WTC11 (cell line): ENCODE measurements at regions not wholly inside any gene's neighbourhood (a gene's known extent, or its start where the extent isn't known, plus 50 kb on each side); places are given as distances from the start of the nearest gene placed in this dataset.
"Not testable (repeated sequence)": the region's sequence is repeated elsewhere in the genome, so short reads cannot be mapped to it uniquely, and the experiment has no call there.

ENCODE experiments used
- ATAC-seq: fragments of 200-7000 bp; cut with Tn5 transposase; 2 replicates; pipeline ENCODE4 v1.10.0; 2021; ENCODE audit warnings: mild to moderate bottlenecking, moderate library complexity
- CTCF ChIA-PET: fragments of 300-600 bp; sonication (Branson Sonifier 250); formaldehyde crosslinking; loops from one replicate; lab custom pipeline; 2021; ENCODE audit warnings: antibody characterized with exemption; lab: Charles Lee
- POLR2A ChIA-PET: fragments of 350-600 bp; sonication (Branson Sonifier 250); formaldehyde crosslinking; loops from one replicate; lab custom pipeline; 2021; ENCODE audit warnings: antibody characterized with exemption; lab: Charles Lee
- DNase-seq: peaks from one replicate; pipeline ENCODE4 v3.0.0; 2021; ENCODE audit warnings: low spot score
- H3K27ac Mint-ChIP-seq: 2 replicates; pipeline ENCODE4 v1.8.0; 2021; ENCODE audit warnings: mixed read lengths
- H3K27me3 Mint-ChIP-seq: 2 replicates; pipeline ENCODE4 v1.8.0; 2021; ENCODE audit warnings: low read depth, mild to moderate bottlenecking, moderate library complexity, mixed read lengths
- H3K36me3 Mint-ChIP-seq: 2 replicates; pipeline ENCODE4 v1.8.0; 2021; ENCODE audit warnings: mixed read lengths
- H3K4me1 Mint-ChIP-seq: 2 replicates; pipeline ENCODE4 v1.8.0; 2022; ENCODE audit warnings: mixed read lengths
- H3K4me3 Mint-ChIP-seq: 2 replicates; pipeline ENCODE4 v1.8.0; 2021; ENCODE audit warnings: mild to moderate bottlenecking, moderate library complexity, mixed read lengths
- H3K9me3 Mint-ChIP-seq: 2 replicates; pipeline ENCODE4 v1.8.0; 2021; ENCODE audit warnings: mixed read lengths
- FOXJ3 ChIP-seq: sonication (generic); formaldehyde crosslinking; IDR thresholded peaks from 2 replicates; pipeline ENCODE4 v1.9.0; 2021; ENCODE audit warnings: missing genetic modification reagents, mild to moderate bottlenecking, borderline replicate concordance
- FOXP1 ChIP-seq: sonication (generic); formaldehyde crosslinking; IDR thresholded peaks from 2 replicates; pipeline ENCODE4 v1.8.0; 2022; ENCODE audit warnings: missing genetic modification reagents, mild to moderate bottlenecking, moderate library complexity, borderline replicate concordance
- IRF2 ChIP-seq: sonication (generic); formaldehyde crosslinking; IDR thresholded peaks from 2 replicates; pipeline ENCODE4 v1.8.0; 2022; ENCODE audit warnings: low read depth, missing genetic modification reagents, borderline replicate concordance
- JUN ChIP-seq: sonication (generic); formaldehyde crosslinking; IDR thresholded peaks from 2 replicates; pipeline ENCODE4 v1.8.0; 2023; ENCODE audit warnings: mild to moderate bottlenecking, missing genetic modification reagents
- MYBL2 ChIP-seq: sonication (generic); formaldehyde crosslinking; IDR thresholded peaks from 2 replicates; pipeline ENCODE4 v1.8.1; 2023; ENCODE audit warnings: mild to moderate bottlenecking, moderate library complexity, missing genetic modification reagents
- NR1H2 ChIP-seq: sonication (generic); formaldehyde crosslinking; IDR thresholded peaks from 2 replicates; pipeline ENCODE4 v1.9.0; 2021; ENCODE audit warnings: mild to moderate bottlenecking, moderate library complexity, missing genetic modification reagents
- RORB ChIP-seq: fragments of 250-450 bp; sonication (Bioruptor Pico); IDR thresholded peaks from 2 replicates; pipeline ENCODE4 v1.9.0; 2021; ENCODE audit warnings: mild to moderate bottlenecking
- TCF7 ChIP-seq: sonication (generic); formaldehyde crosslinking; IDR thresholded peaks from 2 replicates; pipeline ENCODE4 v1.8.0; 2022; ENCODE audit warnings: mild to moderate bottlenecking, low read depth, missing genetic modification reagents, moderate library complexity
- TEAD4 ChIP-seq: sonication (generic); formaldehyde crosslinking; IDR thresholded peaks from 2 replicates; pipeline ENCODE4 v1.8.0; 2022; ENCODE audit warnings: mild to moderate bottlenecking, missing genetic modification reagents
- ZBTB21 ChIP-seq: sonication (generic); formaldehyde crosslinking; IDR thresholded peaks from 2 replicates; pipeline ENCODE4 v1.8.1; 2023; ENCODE audit warnings: mild to moderate bottlenecking, missing genetic modification reagents, borderline replicate concordance
- ZNF232 ChIP-seq: sonication (generic); formaldehyde crosslinking; IDR thresholded peaks from 2 replicates; pipeline ENCODE4 v1.8.0; 2022; ENCODE audit warnings: mild to moderate bottlenecking, missing genetic modification reagents
- TF ChIP-seq, protein P1 (sequence below): sonication (generic); formaldehyde crosslinking; IDR thresholded peaks from 2 replicates; pipeline ENCODE4 v1.8.1; 2023; ENCODE audit warnings: mild to moderate bottlenecking, missing genetic modification reagents, moderate library complexity
- TF ChIP-seq, protein P2 (sequence below): sonication (generic); formaldehyde crosslinking; conservative IDR thresholded peaks from 2 replicates; pipeline ENCODE4 v1.8.1; 2022; ENCODE audit warnings: mild to moderate bottlenecking, missing genetic modification reagents
- TF ChIP-seq, protein P3 (sequence below): sonication (generic); formaldehyde crosslinking; IDR thresholded peaks from 2 replicates; pipeline ENCODE4 v1.8.1; 2022; ENCODE audit warnings: mild to moderate bottlenecking, moderate library complexity, missing genetic modification reagents
- TF ChIP-seq, protein P4 (sequence below): sonication (generic); formaldehyde crosslinking; IDR thresholded peaks from 2 replicates; pipeline ENCODE4 v1.8.1; 2022; ENCODE audit warnings: mild to moderate bottlenecking, missing genetic modification reagents, moderate library complexity, borderline replicate concordance
- TF ChIP-seq, protein P5 (sequence below): sonication (generic); formaldehyde crosslinking; IDR thresholded peaks from 2 replicates; pipeline ENCODE4 v1.8.1; 2022; ENCODE audit warnings: low read depth, mild to moderate bottlenecking, moderate library complexity, missing genetic modification reagents, borderline replicate concordance
- TF ChIP-seq, protein P6 (sequence below): sonication (generic); formaldehyde crosslinking; IDR thresholded peaks from 2 replicates; pipeline ENCODE4 v1.8.1; 2023; ENCODE audit warnings: mild to moderate bottlenecking, moderate library complexity, missing genetic modification reagents
- TF ChIP-seq, protein P7 (sequence below): sonication (generic); formaldehyde crosslinking; IDR thresholded peaks from 2 replicates; pipeline ENCODE4 v1.8.0; 2023; ENCODE audit warnings: mild to moderate bottlenecking, missing genetic modification reagents
- TF ChIP-seq, protein P8 (sequence below): sonication (generic); formaldehyde crosslinking; IDR thresholded peaks from 2 replicates; pipeline ENCODE4 v1.8.0; 2022; ENCODE audit warnings: mild to moderate bottlenecking, missing genetic modification reagents

DNA sequence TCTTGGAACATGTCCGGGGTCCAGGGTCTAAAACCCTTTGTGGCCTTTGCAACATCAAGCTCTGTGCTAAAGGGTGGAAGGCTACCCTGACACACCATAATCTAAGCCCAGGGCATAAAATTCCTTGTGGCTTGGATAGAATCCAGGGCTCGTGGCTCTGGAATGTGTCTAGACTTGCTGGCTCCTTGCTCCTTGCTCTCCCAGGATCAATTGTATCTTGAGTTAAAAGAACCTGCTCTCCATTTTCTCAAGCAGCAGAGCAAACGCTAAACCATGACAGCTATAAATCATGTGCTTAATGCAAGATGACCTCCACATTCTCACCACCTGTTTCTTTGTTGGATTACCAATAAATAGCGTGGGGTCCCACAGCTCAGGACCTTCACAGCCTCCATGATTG is 1140.9 kb upstream of the TMPRSS15 start:
- ATAC-seq, H3K4me3 Mint-ChIP-seq, H3K27me3 Mint-ChIP-seq, H3K27ac Mint-ChIP-seq, H3K4me1 Mint-ChIP-seq, POLR2A ChIA-PET, CTCF ChIA-PET, DNase-seq: not testable (repeated sequence)
- Mint-ChIP-seq H3K36me3 (peaks cover 50% of the 10 kb centered on the region), H3K9me3 (peaks cover 62% of the 10 kb centered on the region)

DNA sequence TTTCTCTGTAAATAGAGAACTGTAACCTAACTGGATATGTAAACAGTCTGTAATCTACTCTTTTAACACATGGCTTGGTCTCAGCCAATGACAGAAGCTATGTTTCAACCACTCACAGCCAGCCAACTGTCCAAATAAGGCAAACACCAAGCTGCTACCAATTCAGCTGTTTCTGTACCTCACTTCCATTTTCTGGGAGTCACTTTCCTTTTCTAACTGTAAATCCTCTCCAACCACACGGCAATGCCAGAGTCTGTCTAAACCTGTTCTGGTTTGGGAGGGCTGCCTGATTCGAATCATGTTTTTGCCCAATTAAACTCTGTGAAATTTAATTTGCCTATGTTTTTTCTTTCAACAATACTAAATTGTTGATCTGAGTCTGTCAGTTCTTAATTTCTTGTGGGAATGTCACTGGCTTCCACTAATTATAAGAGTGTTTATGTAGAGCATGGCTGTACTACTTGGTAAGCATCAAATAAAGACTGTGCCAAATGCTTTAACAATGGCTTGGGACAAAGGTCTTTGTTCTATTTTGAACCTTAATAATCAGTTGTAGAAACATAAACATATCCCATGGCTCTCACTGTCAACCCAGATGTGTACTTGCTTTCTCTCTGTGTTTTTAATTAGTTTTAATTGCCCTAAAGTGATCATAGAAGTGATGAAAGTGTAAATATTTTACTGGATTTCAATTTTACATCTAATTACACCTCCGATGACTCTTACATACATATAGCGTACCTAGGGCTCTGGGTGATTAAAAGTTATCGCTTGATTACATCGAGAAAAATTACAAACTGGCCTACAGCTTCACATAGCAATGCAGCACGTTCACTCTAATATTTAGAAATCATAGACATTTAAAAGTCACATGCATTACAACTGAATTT is 1144.6 kb upstream of the TMPRSS15 start:
- H3K4me3 Mint-ChIP-seq: no peak overlapping the region
- peaks cover 6% of the 10 kb centered on the region for H3K4me1 Mint-ChIP-seq
- H3K9me3 Mint-ChIP-seq: peaks cover 64% of the 10 kb centered on the region
- POLR2A ChIA-PET: no interaction called here
- TF ChIP-seq ZBTB21 (CRISPR knock-in tag) (no peak), TCF7 (no peak), FOXJ3 (CRISPR knock-in tag) (no peak), IRF2 (CRISPR knock-in tag) (no peak), ZNF232 (no peak), TEAD4 (CRISPR knock-in tag) (no peak), FOXP1 (no peak), NR1H2 (CRISPR knock-in tag) (no peak), MYBL2 (no peak), JUN (CRISPR knock-in tag) (no peak)
- TF ChIP-seq, protein P1, sequence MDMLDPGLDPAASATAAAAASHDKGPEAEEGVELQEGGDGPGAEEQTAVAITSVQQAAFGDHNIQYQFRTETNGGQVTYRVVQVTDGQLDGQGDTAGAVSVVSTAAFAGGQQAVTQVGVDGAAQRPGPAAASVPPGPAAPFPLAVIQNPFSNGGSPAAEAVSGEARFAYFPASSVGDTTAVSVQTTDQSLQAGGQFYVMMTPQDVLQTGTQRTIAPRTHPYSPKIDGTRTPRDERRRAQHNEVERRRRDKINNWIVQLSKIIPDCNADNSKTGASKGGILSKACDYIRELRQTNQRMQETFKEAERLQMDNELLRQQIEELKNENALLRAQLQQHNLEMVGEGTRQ (CRISPR knock-in tag): no peak
- TF ChIP-seq, protein P2, sequence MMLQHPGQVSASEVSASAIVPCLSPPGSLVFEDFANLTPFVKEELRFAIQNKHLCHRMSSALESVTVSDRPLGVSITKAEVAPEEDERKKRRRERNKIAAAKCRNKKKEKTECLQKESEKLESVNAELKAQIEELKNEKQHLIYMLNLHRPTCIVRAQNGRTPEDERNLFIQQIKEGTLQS (CRISPR knock-in tag): no peak
- TF ChIP-seq, protein P3, sequence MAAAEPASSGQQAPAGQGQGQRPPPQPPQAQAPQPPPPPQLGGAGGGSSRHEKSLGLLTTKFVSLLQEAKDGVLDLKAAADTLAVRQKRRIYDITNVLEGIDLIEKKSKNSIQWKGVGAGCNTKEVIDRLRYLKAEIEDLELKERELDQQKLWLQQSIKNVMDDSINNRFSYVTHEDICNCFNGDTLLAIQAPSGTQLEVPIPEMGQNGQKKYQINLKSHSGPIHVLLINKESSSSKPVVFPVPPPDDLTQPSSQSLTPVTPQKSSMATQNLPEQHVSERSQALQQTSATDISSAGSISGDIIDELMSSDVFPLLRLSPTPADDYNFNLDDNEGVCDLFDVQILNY (CRISPR knock-in tag): no peak
- TF ChIP-seq, protein P4, sequence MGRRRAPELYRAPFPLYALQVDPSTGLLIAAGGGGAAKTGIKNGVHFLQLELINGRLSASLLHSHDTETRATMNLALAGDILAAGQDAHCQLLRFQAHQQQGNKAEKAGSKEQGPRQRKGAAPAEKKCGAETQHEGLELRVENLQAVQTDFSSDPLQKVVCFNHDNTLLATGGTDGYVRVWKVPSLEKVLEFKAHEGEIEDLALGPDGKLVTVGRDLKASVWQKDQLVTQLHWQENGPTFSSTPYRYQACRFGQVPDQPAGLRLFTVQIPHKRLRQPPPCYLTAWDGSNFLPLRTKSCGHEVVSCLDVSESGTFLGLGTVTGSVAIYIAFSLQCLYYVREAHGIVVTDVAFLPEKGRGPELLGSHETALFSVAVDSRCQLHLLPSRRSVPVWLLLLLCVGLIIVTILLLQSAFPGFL (CRISPR knock-in tag): no peak
- TF ChIP-seq, protein P5, sequence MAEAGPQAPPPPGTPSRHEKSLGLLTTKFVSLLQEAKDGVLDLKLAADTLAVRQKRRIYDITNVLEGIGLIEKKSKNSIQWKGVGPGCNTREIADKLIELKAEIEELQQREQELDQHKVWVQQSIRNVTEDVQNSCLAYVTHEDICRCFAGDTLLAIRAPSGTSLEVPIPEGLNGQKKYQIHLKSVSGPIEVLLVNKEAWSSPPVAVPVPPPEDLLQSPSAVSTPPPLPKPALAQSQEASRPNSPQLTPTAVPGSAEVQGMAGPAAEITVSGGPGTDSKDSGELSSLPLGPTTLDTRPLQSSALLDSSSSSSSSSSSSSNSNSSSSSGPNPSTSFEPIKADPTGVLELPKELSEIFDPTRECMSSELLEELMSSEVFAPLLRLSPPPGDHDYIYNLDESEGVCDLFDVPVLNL (CRISPR knock-in tag): no peak
- CTCF ChIA-PET: no interaction called here
- H3K27me3 Mint-ChIP-seq: peaks cover 5% of the 10 kb centered on the region; the same call in 1 of the 2 replicates
- H3K36me3 Mint-ChIP-seq: peaks cover 57% of the 10 kb centered on the region
- DNase-seq (no peak), ATAC-seq (no peak)
- no peak overlapping the region for H3K27ac Mint-ChIP-seq

DNA sequence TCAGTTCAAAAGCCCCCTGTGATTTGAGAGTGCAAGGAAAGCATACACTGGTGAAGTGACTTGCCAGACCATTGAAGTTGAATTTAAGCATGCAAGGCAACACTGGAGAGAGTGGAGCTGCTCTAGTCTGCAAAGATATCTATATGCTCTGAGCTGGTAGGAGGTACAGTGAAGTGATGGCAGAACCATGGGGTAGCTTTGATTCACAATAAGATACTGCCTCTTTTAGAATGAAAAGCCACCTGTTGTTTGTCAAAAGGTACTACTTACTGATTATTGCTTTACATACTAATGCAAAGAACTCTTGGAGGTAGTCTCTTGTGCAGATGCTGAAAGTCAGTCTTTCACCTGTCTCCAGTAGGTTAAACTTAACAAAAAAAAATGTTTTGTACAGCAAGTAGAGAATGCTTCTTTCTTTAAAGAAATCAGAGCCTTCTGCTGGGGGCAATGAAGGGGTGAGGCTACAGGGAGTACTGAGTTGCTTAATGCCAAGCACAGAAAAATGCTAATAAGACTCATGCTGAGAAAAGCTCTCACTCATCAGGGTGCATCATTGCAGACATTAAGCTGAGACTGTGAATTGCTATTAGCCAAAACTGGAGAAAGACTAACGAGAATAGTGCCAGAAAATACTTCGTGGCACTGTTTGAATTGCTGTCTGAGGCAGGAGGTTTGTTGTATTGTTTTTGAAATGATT is 1150.5 kb upstream of the TMPRSS15 start:
- Mint-ChIP-seq H3K4me1 (peaks cover 46% of the 10 kb centered on the region), H3K4me3 (peak overlapping the region; percentile 31; the same call in 1 of the 2 replicates), H3K27ac (peak overlapping the region; percentile 81), H3K9me3 (peaks cover 21% of the 10 kb centered on the region), H3K27me3 (no peaks in the 10 kb centered on the region), H3K36me3 (peaks cover 17% of the 10 kb centered on the region)
- ChIA-PET CTCF (interaction anchor here (1.0 to 1.1 kb wide), 2 partner anchors 13 to 44 kb away, joined by 3 to 4 read pairs; no protein-coding TSS in a partner anchor), POLR2A (no interaction called here)
- peak; percentile 95 for ATAC-seq
- no peak for DNase-seq
- no peak for TF ChIP-seq RORB (CRISPR knock-in tag)
- TF ChIP-seq, protein P6, sequence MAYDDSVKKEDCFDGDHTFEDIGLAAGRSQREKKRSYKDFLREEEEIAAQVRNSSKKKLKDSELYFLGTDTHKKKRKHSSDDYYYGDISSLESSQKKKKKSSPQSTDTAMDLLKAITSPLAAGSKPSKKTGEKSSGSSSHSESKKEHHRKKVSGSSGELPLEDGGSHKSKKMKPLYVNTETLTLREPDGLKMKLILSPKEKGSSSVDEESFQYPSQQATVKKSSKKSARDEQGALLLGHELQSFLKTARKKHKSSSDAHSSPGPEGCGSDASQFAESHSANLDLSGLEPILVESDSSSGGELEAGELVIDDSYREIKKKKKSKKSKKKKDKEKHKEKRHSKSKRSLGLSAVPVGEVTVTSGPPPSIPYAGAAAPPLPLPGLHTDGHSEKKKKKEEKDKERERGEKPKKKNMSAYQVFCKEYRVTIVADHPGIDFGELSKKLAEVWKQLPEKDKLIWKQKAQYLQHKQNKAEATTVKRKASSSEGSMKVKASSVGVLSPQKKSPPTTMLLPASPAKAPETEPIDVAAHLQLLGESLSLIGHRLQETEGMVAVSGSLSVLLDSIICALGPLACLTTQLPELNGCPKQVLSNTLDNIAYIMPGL (CRISPR knock-in tag): no peak
- TF ChIP-seq FOXP1: no peak
- TF ChIP-seq, protein P7, sequence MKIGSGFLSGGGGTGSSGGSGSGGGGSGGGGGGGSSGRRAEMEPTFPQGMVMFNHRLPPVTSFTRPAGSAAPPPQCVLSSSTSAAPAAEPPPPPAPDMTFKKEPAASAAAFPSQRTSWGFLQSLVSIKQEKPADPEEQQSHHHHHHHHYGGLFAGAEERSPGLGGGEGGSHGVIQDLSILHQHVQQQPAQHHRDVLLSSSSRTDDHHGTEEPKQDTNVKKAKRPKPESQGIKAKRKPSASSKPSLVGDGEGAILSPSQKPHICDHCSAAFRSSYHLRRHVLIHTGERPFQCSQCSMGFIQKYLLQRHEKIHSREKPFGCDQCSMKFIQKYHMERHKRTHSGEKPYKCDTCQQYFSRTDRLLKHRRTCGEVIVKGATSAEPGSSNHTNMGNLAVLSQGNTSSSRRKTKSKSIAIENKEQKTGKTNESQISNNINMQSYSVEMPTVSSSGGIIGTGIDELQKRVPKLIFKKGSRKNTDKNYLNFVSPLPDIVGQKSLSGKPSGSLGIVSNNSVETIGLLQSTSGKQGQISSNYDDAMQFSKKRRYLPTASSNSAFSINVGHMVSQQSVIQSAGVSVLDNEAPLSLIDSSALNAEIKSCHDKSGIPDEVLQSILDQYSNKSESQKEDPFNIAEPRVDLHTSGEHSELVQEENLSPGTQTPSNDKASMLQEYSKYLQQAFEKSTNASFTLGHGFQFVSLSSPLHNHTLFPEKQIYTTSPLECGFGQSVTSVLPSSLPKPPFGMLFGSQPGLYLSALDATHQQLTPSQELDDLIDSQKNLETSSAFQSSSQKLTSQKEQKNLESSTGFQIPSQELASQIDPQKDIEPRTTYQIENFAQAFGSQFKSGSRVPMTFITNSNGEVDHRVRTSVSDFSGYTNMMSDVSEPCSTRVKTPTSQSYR (CRISPR knock-in tag): no peak
- TF ChIP-seq, protein P8, sequence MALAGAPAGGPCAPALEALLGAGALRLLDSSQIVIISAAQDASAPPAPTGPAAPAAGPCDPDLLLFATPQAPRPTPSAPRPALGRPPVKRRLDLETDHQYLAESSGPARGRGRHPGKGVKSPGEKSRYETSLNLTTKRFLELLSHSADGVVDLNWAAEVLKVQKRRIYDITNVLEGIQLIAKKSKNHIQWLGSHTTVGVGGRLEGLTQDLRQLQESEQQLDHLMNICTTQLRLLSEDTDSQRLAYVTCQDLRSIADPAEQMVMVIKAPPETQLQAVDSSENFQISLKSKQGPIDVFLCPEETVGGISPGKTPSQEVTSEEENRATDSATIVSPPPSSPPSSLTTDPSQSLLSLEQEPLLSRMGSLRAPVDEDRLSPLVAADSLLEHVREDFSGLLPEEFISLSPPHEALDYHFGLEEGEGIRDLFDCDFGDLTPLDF (CRISPR knock-in tag): no peak
